Stimulated activated CD4-positive, alpha-beta T cell treated with anti-CD3 and anti-CD28 coated beads, Interleukin-2, amount 100 ng/mL, for 4 hours (primary cell): ENCODE measurements at regions not wholly inside any gene's neighbourhood (a gene's known extent, or its start where the extent isn't known, plus 50 kb on each side); places are given as distances from the start of the nearest gene placed in this dataset.
"Not testable (repeated sequence)": the region's sequence is repeated elsewhere in the genome, so short reads cannot be mapped to it uniquely, and the experiment has no call there.

Source experiments
- DNase-seq: peaks from one replicate; pipeline ENCODE4 v3.0.0-alpha.2; 2020; ENCODE audit warnings: low read depth

DNA sequence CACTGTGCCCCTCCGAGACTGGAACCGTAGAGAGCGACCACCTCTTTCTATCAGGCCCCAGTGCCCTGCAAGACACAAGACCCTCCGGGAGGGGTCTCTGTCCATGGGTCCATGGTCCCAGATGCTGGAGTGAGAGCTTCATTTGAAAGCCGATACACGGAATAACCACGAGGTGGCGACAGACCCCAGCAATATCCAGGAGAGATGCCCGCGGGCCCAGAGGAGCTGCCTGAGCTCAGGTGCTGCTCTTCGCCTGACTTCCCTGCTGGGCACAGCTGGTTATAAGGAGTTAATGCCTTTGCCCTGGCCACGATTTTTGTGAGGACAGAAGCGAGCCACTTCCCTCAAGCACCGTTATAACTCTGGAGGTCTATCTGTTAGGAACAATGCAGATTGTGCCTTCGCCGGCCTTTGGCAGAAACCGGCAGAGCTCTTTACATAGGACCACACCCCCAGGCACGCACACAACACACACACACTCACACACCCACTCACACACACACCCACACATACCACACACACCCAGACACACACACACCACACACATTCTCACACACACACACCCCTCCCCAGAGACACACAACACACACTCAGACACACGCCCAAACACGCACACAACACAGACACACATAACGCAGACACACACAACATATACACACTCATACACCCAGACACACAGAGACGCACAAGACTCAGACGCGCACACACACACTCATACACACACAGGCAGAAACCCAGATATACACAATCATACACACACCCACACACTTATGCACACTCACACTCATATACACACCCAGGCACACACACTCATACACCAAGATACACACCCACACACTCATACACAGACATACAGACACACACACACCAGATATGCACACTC, 436.4 kb downstream of the SOX9 start:
- peak; percentile 7 for DNase-seq

DNA sequence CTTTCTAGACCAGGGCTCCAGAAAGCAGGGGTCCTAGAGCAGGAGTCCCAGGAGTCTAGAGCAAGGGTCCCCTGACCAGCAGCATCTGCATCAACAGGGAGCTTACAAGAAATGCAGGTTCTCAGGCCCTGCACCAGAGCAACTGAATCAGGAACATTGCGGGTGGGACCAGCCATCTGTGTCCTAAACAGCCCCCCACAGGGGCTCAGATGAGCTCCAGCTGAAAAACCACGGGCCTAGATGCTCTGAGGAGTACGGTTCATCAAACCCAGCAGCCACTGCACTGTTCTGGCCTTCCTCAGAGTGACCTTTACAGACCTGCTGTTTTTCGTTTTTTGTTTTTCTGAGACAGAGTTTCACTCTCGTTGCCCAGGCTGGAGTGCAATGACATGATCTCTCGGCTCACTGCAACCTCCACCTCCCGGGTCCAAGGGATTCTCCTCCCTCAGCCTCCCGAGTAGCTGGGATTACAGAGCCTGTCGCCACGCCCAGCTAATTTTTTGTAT, 438.2 kb downstream of the SOX9 start:
- DNase-seq: no peak

DNA sequence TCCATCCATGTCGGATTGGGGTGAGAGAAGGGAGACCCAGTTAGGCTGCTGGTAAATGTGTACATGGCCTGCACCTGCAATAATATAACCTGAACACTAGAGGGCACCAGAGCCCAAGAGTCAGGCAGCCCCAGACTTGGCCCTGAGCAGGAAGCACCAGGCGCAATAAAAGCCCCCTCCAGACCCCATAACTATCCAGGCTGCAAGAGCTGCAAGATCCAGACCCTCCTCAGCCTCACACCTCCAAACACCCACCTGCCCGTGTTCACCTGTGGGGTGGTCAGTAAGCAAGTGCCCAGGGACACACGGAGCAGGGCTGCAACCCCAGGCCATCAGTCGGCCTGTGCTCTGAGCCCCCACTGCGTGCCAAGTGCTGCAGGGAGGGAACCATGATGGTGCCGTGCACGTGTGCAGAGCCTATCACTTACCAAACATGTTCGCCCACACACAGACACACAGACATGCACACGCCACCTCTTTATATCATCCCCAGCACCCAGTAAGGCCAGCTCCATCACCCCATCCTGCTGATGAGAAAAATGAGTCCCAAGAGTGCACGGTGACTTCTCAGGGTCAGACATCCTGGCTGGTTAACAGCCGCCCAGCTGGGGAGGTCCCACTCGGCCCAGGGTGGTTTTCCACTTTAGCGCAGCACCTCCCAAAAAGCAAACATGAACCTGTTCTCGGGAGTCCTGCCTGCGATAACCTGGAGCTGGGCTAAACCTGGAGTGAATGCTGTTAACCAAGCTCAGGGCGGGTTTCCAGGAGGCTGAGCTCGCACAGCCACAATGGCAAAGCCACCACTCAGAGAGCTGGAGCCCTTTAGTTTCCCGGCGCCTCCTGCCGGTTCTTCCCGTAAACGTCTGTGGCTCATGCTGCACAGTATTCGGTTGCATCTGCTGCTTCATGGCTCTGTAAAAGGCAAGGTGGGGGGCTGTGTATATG, 439.8 kb downstream of the SOX9 start:
- DNase-seq: no peak

DNA sequence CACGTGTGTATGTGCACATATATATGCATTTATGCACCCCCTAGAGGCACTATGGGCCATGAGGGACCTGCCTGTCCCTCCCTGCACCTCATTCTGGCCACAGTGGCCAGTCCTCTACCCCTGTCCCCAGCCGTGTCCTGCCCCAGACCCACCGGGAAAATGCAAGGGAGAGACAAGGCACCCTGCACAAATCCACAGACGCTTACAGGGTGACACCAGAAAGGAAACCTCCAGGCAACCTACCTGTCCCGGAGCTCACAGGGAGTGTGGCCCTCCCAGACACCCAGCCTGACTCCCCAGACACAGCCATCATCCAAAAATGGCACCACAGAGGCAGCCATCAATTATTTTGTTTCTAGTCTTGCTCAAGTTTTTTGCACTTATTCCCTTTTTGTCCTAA, 440.4 kb downstream of the SOX9 start:
- DNase-seq: no peak

DNA sequence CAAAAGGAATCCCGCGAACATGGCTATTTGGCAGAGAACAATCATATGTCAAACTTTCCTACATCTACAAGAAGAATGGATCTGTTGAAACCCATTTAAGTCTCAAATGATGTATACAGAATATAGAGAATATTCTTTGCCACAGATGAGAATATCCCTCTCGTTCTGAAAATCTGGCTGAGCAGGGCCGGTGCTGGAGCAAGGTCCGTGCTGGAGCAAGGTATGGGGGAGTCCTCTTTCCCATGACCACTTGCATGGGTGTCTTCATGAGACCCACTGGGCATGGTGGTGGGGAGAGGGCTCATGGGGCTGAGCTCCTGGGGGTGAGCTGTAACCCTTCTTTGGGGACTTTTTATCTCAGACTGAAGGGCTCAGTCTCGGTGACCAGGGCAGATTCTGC, 440.9 kb downstream of the SOX9 start:
- no peak for DNase-seq

DNA sequence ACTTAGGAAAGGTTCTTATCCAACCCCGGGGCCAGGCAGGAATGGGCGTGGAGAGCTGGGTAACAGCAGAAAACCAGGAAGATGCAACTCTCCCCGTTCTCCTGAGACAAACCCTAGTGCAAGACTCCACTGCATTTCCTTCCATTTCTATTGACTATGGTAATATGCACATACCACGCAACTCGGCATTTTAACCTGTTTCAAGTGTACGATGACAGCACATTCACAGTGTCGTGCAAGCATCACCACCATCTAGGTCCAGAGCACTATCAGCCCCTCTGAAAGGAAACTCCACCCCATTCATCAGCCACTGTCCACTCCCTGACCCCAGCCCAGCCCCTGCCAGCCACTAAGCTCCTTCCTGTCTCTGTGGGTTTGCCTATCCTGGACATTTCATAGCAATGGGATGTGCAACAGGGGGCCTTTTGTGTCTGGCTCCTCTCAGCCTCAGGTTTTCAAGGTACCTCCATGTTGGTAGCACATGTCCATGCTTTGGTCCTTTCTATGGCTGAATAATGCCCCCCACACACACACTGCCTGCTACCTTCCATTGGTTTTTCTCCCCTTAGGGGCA, 441.9 kb downstream of the SOX9 start:
- no peak for DNase-seq

DNA sequence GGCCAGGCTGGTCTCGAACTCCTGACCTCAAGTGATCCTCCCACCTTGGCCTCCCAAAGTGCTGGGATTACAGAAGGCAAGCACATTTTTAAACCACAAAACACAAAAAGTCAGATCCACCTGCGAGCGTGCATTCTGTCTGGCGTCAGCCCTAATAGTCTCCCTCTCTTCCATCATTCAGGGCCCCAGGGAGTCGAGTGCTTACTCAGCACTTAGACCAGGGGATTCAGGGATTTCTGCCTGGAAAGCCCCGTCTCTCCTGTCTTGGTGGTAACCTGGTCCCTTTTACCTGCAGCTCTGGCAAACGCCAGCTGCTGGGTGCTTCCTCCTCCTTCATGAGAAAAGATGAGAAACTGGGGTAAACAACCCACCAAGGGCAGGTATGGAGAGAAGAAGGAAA, 443.1 kb downstream of the SOX9 start:
- DNase-seq: no peak

DNA sequence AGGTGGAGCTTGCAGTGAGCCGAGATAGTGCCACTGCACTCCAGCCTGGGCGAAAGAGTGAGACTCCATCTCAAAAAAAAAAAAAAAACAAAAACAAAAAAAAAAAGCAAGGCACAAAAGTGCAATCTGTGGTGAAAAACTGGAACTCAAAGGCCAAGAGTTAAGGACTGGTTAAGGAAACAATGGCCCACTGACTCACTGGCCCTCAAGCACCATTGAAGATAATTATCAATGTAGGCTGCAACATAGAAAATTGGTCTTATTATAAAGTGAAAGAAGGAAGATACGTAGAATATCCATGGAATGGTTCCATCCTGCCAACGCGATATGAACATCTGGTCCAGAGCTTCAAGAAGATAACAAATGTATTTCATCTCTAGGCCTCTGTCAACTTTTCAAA, 444.2 kb downstream of the SOX9 start:
- no peak for DNase-seq

DNA sequence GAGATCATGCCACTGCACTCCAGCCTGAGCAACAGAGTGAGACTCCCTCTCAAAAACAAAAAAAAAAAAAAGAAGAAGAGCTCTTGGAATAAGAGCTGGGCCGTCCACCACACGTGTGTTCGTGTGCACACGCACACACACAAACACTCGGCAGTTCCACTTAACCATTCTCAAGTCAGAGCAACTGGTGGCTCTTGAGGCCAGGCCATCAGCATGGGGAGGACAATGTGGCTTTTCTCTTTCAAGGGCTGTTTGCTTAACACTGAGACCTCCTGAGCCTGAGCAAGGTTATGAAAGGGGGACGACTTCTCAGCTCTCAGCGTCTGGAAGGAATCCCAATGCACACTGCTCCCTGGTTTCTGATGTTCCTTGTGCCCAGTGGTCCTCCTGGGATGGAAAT, 444.9 kb downstream of the SOX9 start:
- no peak for DNase-seq

DNA sequence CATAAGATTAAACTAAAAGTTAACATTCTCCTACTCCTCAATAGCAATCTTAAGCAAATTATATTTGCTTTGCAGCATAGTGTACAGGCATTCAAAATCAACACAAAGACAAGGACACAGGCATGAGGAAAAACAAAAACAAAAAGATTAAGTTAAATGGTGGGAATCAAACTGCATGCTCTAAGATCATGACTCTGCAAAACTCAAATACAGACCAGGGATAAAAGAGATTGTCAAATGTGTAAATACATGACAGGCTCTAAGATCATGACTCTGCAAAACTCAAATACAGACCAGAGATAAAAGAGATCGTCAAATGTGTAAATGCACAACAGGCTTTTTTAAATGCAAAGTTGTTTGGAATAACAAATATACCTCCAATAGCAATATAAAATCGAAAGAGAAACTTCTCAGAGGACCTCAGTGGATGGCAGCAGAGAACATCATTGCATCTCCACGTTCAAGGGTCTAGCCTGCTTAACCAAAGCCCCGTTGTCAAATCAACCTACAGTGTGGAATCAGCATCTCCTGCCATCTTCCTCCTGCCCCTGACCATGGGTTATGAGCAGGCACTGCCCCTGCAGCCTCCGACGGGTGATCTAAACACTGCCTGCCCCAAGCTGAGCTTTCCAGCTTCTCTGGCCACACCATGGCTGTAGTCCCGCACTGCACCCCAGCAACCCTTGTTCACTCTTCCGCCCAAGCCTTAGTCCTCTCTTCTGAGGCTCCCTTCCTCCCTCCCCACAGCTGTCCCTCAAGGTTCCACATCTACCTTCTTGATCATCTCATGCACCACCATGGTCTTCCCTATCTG, 446.1 kb downstream of the SOX9 start:
- DNase-seq: no peak

DNA sequence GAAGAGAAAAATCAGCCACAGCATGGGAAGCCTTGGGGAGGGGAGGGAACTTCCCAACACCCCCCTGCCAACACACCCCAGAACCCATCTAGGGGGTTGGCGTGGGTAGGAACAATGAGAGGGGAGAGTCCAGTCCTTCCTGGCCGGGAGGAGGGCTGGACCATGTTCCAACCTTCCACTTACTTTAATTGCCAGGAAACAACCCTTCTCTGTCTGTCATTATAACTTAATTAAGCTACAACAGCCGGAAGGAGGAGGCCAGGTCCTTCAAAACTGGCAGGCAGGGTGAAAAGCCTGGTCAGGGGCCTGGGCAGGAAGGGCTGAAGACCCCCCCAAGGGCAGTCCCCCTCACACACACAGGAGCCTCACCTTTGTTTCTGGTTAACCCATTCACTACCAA, 447.0 kb downstream of the SOX9 start:
- no peak for DNase-seq

DNA sequence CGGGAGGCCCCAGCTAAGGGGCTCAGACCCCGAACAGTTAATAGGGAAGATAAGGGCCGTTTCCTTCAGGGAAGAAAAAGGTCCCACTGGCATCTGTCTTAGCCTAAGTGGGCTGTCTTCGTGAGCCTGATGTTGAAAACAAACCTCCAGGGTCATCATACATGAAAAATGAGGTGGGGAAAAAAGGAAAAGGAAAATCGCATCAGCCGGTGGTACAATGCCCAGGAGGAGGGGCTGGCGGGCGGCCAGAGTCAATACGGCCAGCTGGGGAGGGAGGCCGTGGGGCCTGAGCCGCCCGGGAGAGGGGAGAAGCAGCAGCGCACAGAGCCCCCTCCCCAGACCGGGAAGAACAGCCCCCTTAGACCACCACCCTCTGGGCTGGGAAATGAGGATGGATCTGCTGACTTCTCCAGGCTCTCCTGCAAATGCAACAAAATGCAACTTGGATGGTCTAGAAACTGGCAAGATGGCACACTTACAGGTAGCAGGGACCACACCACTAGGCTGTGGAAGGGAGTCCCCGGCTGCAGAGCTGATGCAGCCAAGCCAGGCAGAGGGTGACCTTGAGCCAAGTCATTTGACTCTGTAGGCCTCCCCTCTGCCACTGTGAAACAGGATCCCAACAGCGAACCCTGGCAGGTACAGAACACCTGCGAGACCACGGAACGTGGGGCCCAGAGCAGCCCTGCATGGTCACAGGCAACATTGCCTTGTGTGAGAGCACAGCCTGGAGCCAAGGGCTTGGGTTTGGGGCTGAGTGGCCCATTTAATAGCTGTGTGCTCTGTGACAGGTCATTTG, 448.5 kb downstream of the SOX9 start:
- no peak for DNase-seq

DNA sequence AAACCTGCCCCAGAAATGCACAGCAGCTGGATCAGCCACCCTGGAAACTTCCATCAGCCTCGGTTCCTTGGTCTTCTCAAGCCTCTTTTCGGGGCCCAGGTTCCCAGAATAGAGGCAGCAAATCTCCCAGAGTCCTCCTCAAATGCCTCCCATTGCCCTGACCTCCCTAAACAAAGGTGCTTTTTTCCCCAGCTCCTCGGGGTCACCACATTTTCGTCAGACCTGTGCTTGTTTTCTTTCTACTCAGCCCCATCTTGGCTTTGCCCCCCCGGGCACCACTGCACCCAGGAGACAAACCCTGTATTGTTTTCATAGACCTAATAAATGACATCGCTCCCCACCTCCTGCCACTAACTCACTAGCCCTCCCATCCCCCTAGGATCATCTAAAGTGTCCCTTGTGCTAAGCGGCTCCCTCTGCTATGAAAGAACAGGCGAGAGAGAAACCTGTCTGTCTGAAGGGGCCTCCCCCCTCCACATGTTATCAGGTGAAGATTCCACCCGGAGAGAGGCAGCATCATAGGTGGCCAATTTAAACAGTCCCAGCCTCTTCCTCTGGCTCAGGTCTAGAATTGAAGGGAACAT, 451.1 kb downstream of the SOX9 start:
- no peak for DNase-seq

DNA sequence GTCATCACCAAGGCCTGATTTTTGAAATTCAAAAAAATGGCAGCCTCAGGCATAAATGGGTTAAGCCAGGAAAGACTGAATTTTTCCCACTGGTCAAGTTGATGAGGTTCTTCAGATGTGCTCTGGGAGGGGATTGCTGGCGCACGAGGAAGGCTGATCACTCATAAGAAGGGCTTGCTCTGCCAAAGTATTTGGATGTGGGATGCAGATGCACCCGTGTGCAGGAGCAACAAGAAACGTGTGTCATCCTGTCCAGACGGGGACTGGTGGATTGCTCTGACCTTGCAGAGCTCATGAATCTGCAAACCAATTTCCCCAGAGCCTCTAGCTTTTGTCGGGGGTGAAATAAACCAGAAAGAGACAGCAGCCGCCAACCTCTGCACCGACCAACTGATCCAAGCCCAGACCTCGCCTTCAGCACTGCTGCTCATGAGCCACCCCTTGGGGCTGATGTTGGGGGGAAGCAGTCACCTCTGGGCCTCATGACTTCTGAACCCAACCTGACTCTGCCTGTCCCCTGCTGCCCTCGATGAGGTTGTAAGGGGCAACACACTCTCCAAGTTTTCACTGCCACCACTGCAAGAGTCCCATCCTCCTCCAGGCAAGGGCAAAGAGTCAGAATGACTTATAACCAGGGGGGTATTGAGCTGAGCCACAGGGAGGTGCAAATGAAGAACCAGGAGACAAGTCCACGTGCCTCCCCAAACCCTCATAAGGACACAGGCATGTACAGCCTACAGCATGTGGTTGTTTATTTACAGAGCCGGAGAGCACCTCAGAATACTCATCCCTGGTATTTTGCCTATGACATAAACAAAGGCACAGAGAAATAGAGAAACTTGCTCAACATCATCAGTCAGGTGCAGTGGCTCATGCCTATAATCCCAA, 452.0 kb downstream of the SOX9 start:
- no peak for DNase-seq

DNA sequence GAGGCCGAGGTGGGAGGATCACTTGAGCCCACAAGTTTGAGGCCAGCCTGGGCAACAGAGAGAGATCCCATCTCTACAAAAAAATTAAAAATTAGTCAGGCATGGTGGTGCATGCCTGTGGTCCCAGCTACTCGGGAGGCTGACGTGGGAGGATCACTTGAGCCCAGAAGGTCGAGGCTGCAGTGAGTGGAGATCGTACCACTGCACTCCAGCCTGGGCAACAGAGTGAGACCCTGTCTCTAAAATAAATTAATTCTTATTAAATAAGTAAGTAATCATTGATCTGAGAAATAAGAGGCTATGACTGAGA, 452.6 kb downstream of the SOX9 start:
- not testable (repeated sequence) for DNase-seq

DNA sequence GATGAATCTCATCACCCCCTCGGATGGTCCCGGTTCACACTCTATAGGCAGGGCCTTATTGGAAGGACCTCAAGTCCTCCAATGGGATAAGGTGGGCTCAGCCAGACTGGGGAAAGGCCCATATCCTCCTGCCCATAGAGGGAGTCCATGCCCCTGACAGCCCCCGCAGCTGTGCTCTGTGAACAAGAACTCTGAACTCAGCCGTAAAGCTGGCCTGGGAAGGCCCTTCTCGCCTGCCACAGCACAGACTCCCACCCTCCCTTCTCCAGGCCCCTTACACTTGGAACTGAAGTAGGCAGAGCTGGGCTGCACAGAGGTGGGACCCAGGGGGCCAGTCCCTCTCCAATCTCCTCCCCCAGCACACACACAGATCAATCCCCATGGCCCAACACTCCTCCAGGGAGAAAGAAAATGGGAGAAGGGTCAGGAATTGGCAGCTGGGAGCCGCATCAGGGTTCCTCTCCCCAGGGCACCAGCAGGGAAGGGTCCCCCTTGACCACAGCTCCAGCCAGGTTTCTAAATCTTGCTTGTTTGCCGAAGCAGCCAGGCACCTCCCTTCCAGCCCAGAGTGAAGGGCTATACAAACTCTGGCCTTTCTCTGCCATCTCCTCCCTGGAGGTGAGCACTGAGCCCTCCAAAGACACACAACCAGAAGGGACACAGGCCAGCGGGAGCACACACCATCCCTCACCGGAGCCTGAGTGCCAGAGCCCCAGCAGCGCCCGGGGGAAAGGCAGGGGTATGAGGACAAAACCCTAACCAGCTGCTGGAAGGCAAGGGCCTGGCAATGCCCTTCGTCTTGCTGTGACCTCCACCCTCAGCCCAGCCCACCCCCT, 454.1 kb downstream of the SOX9 start:
- DNase-seq: no peak

DNA sequence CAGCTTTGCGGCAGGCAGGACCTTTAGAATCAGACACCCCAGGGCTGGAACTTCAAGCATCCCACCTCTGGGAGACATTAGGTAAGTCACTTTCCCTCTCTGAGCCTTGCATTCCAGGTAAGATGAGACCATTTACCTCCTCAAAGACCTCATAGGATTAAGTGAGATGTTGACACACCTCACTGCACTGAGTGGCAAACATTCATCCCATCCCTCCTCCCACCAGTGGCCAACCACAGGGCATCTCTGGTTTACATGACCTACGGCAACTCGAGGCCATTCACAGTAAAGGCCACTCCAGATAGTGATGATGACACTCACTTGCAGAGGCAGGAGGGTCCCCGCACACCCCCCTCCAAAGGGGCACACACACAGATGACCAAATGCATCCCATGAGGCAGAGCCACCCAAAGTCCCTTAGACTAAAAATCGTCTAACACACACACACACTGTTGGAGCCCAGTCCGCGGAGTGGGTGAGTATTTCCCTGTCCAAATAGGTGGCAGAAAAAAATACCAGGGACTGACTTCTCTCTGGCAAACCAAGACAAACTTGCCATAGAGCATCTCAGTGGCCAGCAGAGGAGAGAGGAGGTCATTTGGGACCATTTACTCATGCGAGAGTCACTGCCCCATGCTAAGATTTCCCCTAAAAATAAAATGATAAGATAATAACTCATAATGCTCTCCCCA, 454.9 kb downstream of the SOX9 start:
- DNase-seq: no peak

DNA sequence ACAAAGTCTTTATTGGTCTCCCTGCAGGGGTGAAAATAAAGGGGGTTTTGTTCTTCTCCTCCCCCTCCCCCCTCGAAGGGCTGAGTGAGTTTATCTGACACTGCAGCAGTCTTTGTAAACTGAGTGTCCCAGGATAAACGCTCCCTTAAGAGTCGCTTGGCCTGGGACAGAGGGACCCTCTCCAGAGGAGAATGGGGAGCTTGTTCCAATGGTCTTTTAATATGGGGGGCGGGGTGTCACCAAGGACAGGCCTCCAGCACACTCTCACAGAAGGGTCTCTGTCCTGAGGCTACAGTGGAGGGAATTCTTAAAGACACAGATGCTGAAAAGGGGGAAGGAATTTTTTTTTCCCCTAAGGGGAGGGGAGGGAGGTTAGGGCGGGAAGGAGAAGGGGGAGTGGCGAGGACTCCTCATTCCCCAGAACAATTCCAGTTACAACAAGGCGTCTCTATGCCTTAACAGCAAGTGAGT, 455.5 kb downstream of the SOX9 start:
- no peak for DNase-seq
